HG02623 (cell line): ENCODE measurements at regions not wholly inside any gene's neighbourhood (a gene's known extent, or its start where the extent isn't known, plus 50 kb on each side); places are given as distances from the start of the nearest gene placed in this dataset.

Source experiments
- ATAC-seq: cut with Tn5 transposase; IDR thresholded peaks from one replicate; pipeline ENCODE4 v1.9.1; 2021; ENCODE audit warnings: moderate library complexity; ENCODE audit not compliant: unreplicated experiment

GRCh38 chr4:11624370-11624769 lies 195.7 kb upstream of the HS3ST1 start:
- no peak for ATAC-seq

GRCh38 chr4:11623726-11624037 lies 195.0 kb upstream of the HS3ST1 start:
- no peak for ATAC-seq

GRCh38 chr4:11622961-11623725 lies 194.4 kb upstream of the HS3ST1 start:
- ATAC-seq: no peak

GRCh38 chr4:11620861-11621260 lies 192.2 kb upstream of the HS3ST1 start:
- no peak for ATAC-seq

- no peak for ATAC-seq
Measured at GRCh38 chr4:11618666-11619282, 190.1 kb upstream of the HS3ST1 start.

- ATAC-seq: no peak
Measured at GRCh38 chr4:11616856-11617255, 188.2 kb upstream of the HS3ST1 start.

GRCh38 chr4:11615601-11616000 lies 186.9 kb upstream of the HS3ST1 start:
- ATAC-seq: no peak

GRCh38 chr4:11614426-11614825 lies 185.7 kb upstream of the HS3ST1 start:
- no peak for ATAC-seq

GRCh38 chr4:11611868-11612267 lies 183.2 kb upstream of the HS3ST1 start:
- no peak for ATAC-seq

- ATAC-seq: no peak
Measured at GRCh38 chr4:11609751-11610150, 181.1 kb upstream of the HS3ST1 start.

GRCh38 chr4:11608992-11609391 lies 180.3 kb upstream of the HS3ST1 start:
- no peak for ATAC-seq

- ATAC-seq: no peak
Measured at GRCh38 chr4:11606078-11606477, 177.4 kb upstream of the HS3ST1 start.

GRCh38 chr4:11605597-11605996 lies 176.9 kb upstream of the HS3ST1 start:
- ATAC-seq: no peak

- ATAC-seq: no peak
Measured at GRCh38 chr4:11604821-11605220, 176.1 kb upstream of the HS3ST1 start.

- no peak for ATAC-seq
Measured at GRCh38 chr4:11603591-11604194, 175.0 kb upstream of the HS3ST1 start.

GRCh38 chr4:11602606-11603340 lies 174.1 kb upstream of the HS3ST1 start:
- no peak for ATAC-seq

- no peak for ATAC-seq
Measured at GRCh38 chr4:11599064-11599463, 170.4 kb upstream of the HS3ST1 start.

- no peak for ATAC-seq
Measured at GRCh38 chr4:11598591-11598990, 169.9 kb upstream of the HS3ST1 start.

- no peak for ATAC-seq
Measured at GRCh38 chr4:11597506-11597905, 168.8 kb upstream of the HS3ST1 start.

GRCh38 chr4:11596989-11597388 lies 168.3 kb upstream of the HS3ST1 start:
- no peak for ATAC-seq

- ATAC-seq: no peak
Measured at GRCh38 chr4:11593576-11594116, 165.0 kb upstream of the HS3ST1 start.
